Keratinocyte (primary cell): ENCODE measurements at regions not wholly inside any gene's neighbourhood (a gene's known extent, or its start where the extent isn't known, plus 50 kb on each side); places are given as distances from the start of the nearest gene placed in this dataset.

Experiments used
- DNase-seq: peaks from one replicate; pipeline ENCODE4 v3.0.0-alpha.2; 2011; ENCODE audit warnings: low read depth, missing footprints, low spot score
- FAIRE-seq: peaks from 2 replicates; lab custom pipeline; 2011; peaks lifted over from hg19 to GRCh38; lab: Jason Lieb, UNC
- H2AFZ ChIP-seq: 2 replicates; pipeline ENCODE4 v1.6.0; 2012; ENCODE audit warnings: low read length, control low read depth, inconsistent platforms; ENCODE audit not compliant: control insufficient read depth
- H3K27ac ChIP-seq: 2 replicates; pipeline ENCODE4 v1.5.1; 2011; ENCODE audit warnings: low read length; ENCODE audit not compliant: control insufficient read depth, insufficient read depth
- H3K27me3 ChIP-seq: 3 replicates; pipeline ENCODE4 v1.6.0; 2011; ENCODE audit warnings: low read length; ENCODE audit not compliant: control insufficient read depth, insufficient read depth; ENCODE audit errors: extremely low read depth
- H3K36me3 ChIP-seq, 2 experiments: 2 replicates in 1 of 2; 3 replicates in 1 of 2; pipeline ENCODE4 v1.5.1; 2011; ENCODE audit warnings: low read length in 2 of 2, mild to moderate bottlenecking in 1 of 2; ENCODE audit not compliant: control insufficient read depth in 2 of 2, insufficient read depth in 2 of 2; ENCODE audit errors: extremely low read depth in 1 of 2
- H3K4me1 ChIP-seq: 3 replicates; pipeline ENCODE4 v1.5.1; 2011; ENCODE audit warnings: low read length; ENCODE audit not compliant: control insufficient read depth, insufficient read depth; ENCODE audit errors: extremely low read depth
- H3K4me2 ChIP-seq: 3 replicates; pipeline ENCODE4 v1.6.0; 2011; ENCODE audit warnings: low read depth, low read length; ENCODE audit not compliant: control insufficient read depth, insufficient read depth; ENCODE audit errors: extremely low read depth
- H3K4me3 ChIP-seq, 3 experiments: fragments of 200-600 bp in 1 of 3; sonication (generic) in 1 of 3; 2 replicates in 2 of 3; 3 replicates in 1 of 3; pipeline ENCODE4 v1.5.1; 2011 to 2016; ENCODE audit warnings: low read length in 3 of 3, mild to moderate bottlenecking in 3 of 3, control low read depth in 2 of 3, inconsistent platforms in 1 of 3, low read depth in 1 of 3, mixed read lengths in 1 of 3, mixed run types in 1 of 3, moderate library complexity in 1 of 3; ENCODE audit not compliant: control insufficient read depth in 2 of 3, insufficient read depth in 2 of 3; ENCODE audit errors: extremely low read depth in 1 of 3
- H3K79me2 ChIP-seq: 2 replicates; pipeline ENCODE4 v1.6.0; 2012; ENCODE audit warnings: low read length; ENCODE audit not compliant: control insufficient read depth, insufficient read depth
- H3K9ac ChIP-seq: 3 replicates; pipeline ENCODE4 v1.6.0; 2011; ENCODE audit warnings: low read length; ENCODE audit not compliant: control insufficient read depth, insufficient read depth; ENCODE audit errors: extremely low read depth
- H3K9me1 ChIP-seq: 3 replicates; pipeline ENCODE4 v1.6.0; 2011; ENCODE audit warnings: low read length; ENCODE audit not compliant: control insufficient read depth, insufficient read depth; ENCODE audit errors: extremely low read depth
- H3K9me3 ChIP-seq: 2 replicates; pipeline ENCODE4 v1.5.1; 2012; ENCODE audit warnings: low read depth, low read length; ENCODE audit not compliant: control insufficient read depth
- H4K20me1 ChIP-seq: 3 replicates; pipeline ENCODE4 v1.6.0; 2011; ENCODE audit warnings: low read length; ENCODE audit not compliant: control insufficient read depth, insufficient read depth; ENCODE audit errors: extremely low read depth
- CTCF ChIP-seq, 3 experiments: IDR thresholded peaks in 1 of 3; conservative IDR thresholded peaks in 1 of 3; optimal IDR thresholded peaks in 1 of 3; 2 replicates in 2 of 3; 3 replicates in 1 of 3; pipeline versions ENCODE3 to v1.5.1; 2011; ENCODE audit warnings: low read length in 3 of 3, mild to moderate bottlenecking in 3 of 3, moderate library complexity in 2 of 3, control low read depth in 1 of 3, inconsistent platforms in 1 of 3; ENCODE audit not compliant: insufficient read depth in 2 of 3; ENCODE audit errors: extremely low read depth in 1 of 3
- EZH2 ChIP-seq: IDR thresholded peaks from one replicate; pipeline ENCODE4 v1.6.1; 2012; ENCODE audit warnings: inconsistent platforms, mild to moderate bottlenecking, low read length, moderate library complexity
- dilution Hi-C: fragments of 300-500 bp; cut with MboI; formaldehyde crosslinking; loops from one replicate; pipeline ENCODE4 v1.7.0; 2020; ENCODE audit warnings: low sequenced_read_pairs; ENCODE audit not compliant: extremely low pct_ligation_motif_present

- no peak for FAIRE-seq
- H3K27me3 ChIP-seq, result no peaks in the 10 kb centered on the region
- no peak for DNase-seq
- no peaks in the 10 kb centered on the region for H3K9me1 ChIP-seq
- no peaks in the 10 kb centered on the region for H3K79me2 ChIP-seq
- dilution Hi-C loops, result no loop called here
- H3K9ac ChIP-seq, result no peak overlapping the region
- no peaks in the 10 kb centered on the region for H3K36me3 ChIP-seq
- no peaks in the 10 kb centered on the region for H4K20me1 ChIP-seq
- H3K4me3 ChIP-seq, result no peak overlapping the region
- no peak overlapping the region for H3K27ac ChIP-seq
- no peaks in the 10 kb centered on the region for H3K9me3 ChIP-seq
- H3K4me2 ChIP-seq, result no peak overlapping the region
- TF ChIP-seq EZH2 (no peak), CTCF (optimal IDR thresholded peaks at IDR 0.05 in 1 of 3, IDR thresholded peaks at IDR 0.05 in 1 of 3, conservative IDR thresholded peaks at IDR 0.05 in 1 of 3; ENCODE audit: extremely low read depth in 1 of 3, insufficient read depth in 2 of 3, low read length in 3 of 3) (no peak)
- H2AFZ ChIP-seq, result no peak overlapping the region
- no peaks in the 10 kb centered on the region for H3K4me1 ChIP-seq
Observed at GRCh38 chr1:19569786-19570185, 74.3 kb upstream of the NBL1 start.

- no peak for DNase-seq
- dilution Hi-C loops, result no loop called here
- H3K27me3 ChIP-seq, result no peaks in the 10 kb centered on the region
Observed at GRCh38 chr1:19567041-19567440, 77.1 kb upstream of the NBL1 start.

More at GRCh38 chr1:19567041-19567440, 77.1 kb upstream of the NBL1 start:
- no peaks in the 10 kb centered on the region for H3K9me1 ChIP-seq
- H3K4me2 ChIP-seq, result no peak overlapping the region
- H3K9ac ChIP-seq, result no peak overlapping the region
- no peaks in the 10 kb centered on the region for H4K20me1 ChIP-seq
- H3K27ac ChIP-seq, result no peak overlapping the region
- H3K36me3 ChIP-seq, result no peaks in the 10 kb centered on the region
- H3K9me3 ChIP-seq, result no peaks in the 10 kb centered on the region
- no peak for FAIRE-seq
- no peak overlapping the region for H2AFZ ChIP-seq
- H3K79me2 ChIP-seq, result no peaks in the 10 kb centered on the region
- H3K4me3 ChIP-seq, result no peak overlapping the region
- TF ChIP-seq CTCF (optimal IDR thresholded peaks at IDR 0.05 in 1 of 3, IDR thresholded peaks at IDR 0.05 in 1 of 3, conservative IDR thresholded peaks at IDR 0.05 in 1 of 3; ENCODE audit: extremely low read depth in 1 of 3, insufficient read depth in 2 of 3, low read length in 3 of 3) (no peak), EZH2 (no peak)
- peaks cover 4% of the 10 kb centered on the region for H3K4me1 ChIP-seq
